Stimulated activated naive CD8-positive, alpha-beta T cell treated with anti-CD3 and anti-CD28 coated beads, Interleukin-15, Interleukin-2, amounts not matched to agents 100 U/mL and 50 U/mL, for 24 hours (primary cell): ENCODE measurements at regions not wholly inside any gene's neighbourhood (a gene's known extent, or its start where the extent isn't known, plus 50 kb on each side); places are given as distances from the start of the nearest gene placed in this dataset.

Source experiments
- ATAC-seq: fragments of 150-1000 bp; cut with Tn5 transposase; one replicate; pipeline ENCODE4 v1.10.0; 2021
- DNase-seq: peaks from one replicate; pipeline ENCODE4 v3.0.0; 2021

GRCh38 chr21:16366207-16366606, 636.4 kb downstream of the USP25 start:
- ATAC-seq, result no peak
- DNase-seq, result no peak

GRCh38 chr21:16367079-16367478, 637.3 kb downstream of the USP25 start:
- ATAC-seq, result no peak
- no peak for DNase-seq

- DNase-seq (no peak), ATAC-seq (no peak)
Measured at GRCh38 chr21:16370186-16370585, 640.4 kb downstream of the USP25 start.

- DNase-seq, result no peak
- ATAC-seq, result no peak
Measured at GRCh38 chr21:16372586-16372985, 642.8 kb downstream of the USP25 start.

GRCh38 chr21:16376673-16377072, 646.9 kb downstream of the USP25 start:
- no peak for DNase-seq
- no peak for ATAC-seq

GRCh38 chr21:16377120-16377658, 647.4 kb downstream of the USP25 start:
- ATAC-seq (no peak), DNase-seq (no peak)

GRCh38 chr21:16377857-16378256, 648.1 kb downstream of the USP25 start:
- no peak for ATAC-seq
- DNase-seq, result no peak

- no peak for DNase-seq
- ATAC-seq, result no peak
Measured at GRCh38 chr21:16378525-16378924, 648.7 kb downstream of the USP25 start.

GRCh38 chr21:16388291-16388690, 658.5 kb downstream of the USP25 start:
- DNase-seq (no peak), ATAC-seq (no peak)

- no peak for ATAC-seq
- DNase-seq, result no peak
Measured at GRCh38 chr21:16388911-16389560, 659.3 kb downstream of the USP25 start.

- DNase-seq, result no peak
- no peak for ATAC-seq
Measured at GRCh38 chr21:16389643-16390042, 659.9 kb downstream of the USP25 start.

GRCh38 chr21:16395285-16395684, 665.5 kb downstream of the USP25 start:
- DNase-seq, result no peak
- ATAC-seq, result no peak

GRCh38 chr21:16402752-16403151, 673.0 kb downstream of the USP25 start:
- no peak for DNase-seq
- no peak for ATAC-seq

- DNase-seq (no peak), ATAC-seq (no peak)
Measured at GRCh38 chr21:16404776-16405175, 675.0 kb downstream of the USP25 start.

GRCh38 chr21:16406355-16406754, 676.6 kb downstream of the USP25 start:
- no peak for ATAC-seq

GRCh38 chr21:16407403-16408240, 677.8 kb downstream of the USP25 start:
- ATAC-seq (no peak), DNase-seq (no peak)

More at GRCh38 chr21:16406355-16406754, 676.6 kb downstream of the USP25 start:
- no peak for DNase-seq

- no peak for ATAC-seq
- DNase-seq, result no peak
Measured at GRCh38 chr21:16408280-16408679, 678.5 kb downstream of the USP25 start.

- DNase-seq, result no peak
- ATAC-seq, result no peak
Measured at GRCh38 chr21:16409352-16409751, 679.6 kb downstream of the USP25 start.

- no peak for ATAC-seq
Measured at GRCh38 chr21:16418226-16418625, 688.4 kb downstream of the USP25 start.

GRCh38 chr21:16418642-16419041, 688.9 kb downstream of the USP25 start:
- no peak for DNase-seq
- no peak for ATAC-seq

More at GRCh38 chr21:16418226-16418625, 688.4 kb downstream of the USP25 start:
- no peak for DNase-seq

- DNase-seq (no peak), ATAC-seq (no peak)
Measured at GRCh38 chr21:16419188-16419921, 689.6 kb downstream of the USP25 start.

GRCh38 chr21:16420031-16420724, 690.4 kb downstream of the USP25 start:
- no peak for DNase-seq

More at GRCh38 chr21:16420031-16420724, 690.4 kb downstream of the USP25 start:
- no peak for ATAC-seq
